HUES6 (cell line): ENCODE measurements at regions not wholly inside any gene's neighbourhood (a gene's known extent, or its start where the extent isn't known, plus 50 kb on each side); places are given as distances from the start of the nearest gene placed in this dataset.
"Not testable (repeated sequence)": the region's sequence is repeated elsewhere in the genome, so short reads cannot be mapped to it uniquely, and the experiment has no call there.

Source experiments
- H3K27ac ChIP-seq: 2 replicates; pipeline ENCODE4 v1.7.0; 2013; ENCODE audit warnings: low read depth, mild to moderate bottlenecking, low read length, inconsistent platforms
- H3K27me3 ChIP-seq: 2 replicates; pipeline ENCODE4 v1.6.1; 2013; ENCODE audit warnings: low read length; ENCODE audit not compliant: control insufficient read depth, insufficient read depth
- H3K36me3 ChIP-seq: 2 replicates; pipeline ENCODE4 v1.6.1; 2013; ENCODE audit warnings: low read length; ENCODE audit not compliant: control insufficient read depth, insufficient read depth
- H3K4me1 ChIP-seq: 2 replicates; pipeline ENCODE4 v1.6.1; 2013; ENCODE audit warnings: low read length; ENCODE audit not compliant: control insufficient read depth, insufficient read depth
- H3K4me3 ChIP-seq: 2 replicates; pipeline ENCODE4 v1.5.1; 2013; ENCODE audit warnings: low read depth, low read length
- H3K9ac ChIP-seq: one replicate; pipeline ENCODE4 v1.6.1; 2013; ENCODE audit warnings: mild to moderate bottlenecking, low read length
- H3K9me3 ChIP-seq: 2 replicates; pipeline ENCODE4 v1.6.1; 2013; ENCODE audit warnings: low read depth, low read length; ENCODE audit not compliant: control insufficient read depth, insufficient read depth

DNA sequence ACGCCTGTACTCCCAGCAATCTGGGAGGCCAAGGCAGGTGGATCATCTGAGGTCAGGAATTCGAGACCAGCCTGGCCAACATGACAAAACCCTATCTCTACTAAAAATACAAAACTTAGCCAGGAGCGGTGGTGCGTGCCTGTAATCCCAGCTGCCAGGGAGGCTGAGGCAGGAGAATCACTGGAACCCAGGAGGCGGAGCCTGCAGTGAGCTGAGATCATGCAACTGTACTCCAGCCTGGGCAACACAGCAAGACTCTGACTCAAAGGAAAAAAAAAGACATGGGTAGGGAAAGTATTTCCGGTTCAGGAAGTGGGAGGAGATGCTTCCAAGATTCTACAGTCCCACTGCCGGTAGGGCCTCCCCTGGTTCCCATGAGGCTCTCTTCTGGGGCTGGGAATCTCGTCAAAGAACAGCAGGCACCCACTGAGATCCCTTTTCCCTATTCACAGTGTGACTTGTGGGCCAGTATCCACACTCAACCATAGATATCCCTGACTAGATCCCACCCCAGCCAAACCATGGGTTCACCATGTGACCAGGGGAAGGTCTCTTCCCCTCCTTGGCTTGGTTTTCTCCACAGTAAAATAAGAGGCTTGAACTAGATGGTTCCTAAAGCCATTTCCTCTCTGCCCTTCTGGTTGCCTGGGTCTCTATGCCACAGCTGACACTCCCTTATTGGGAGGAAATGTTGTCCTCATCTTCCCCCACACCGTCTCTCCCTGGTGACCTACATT is 443.3 kb downstream of the BUD13 start:
- Histone ChIP-seq H3K27me3 (no peaks in the 10 kb centered on the region), H3K9me3 (no peaks in the 10 kb centered on the region), H3K4me3 (no peak overlapping the region), H3K27ac (no peak overlapping the region), H3K4me1 (peaks cover 9% of the 10 kb centered on the region), H3K9ac (no peak overlapping the region), H3K36me3 (no peaks in the 10 kb centered on the region)

- peaks cover 2% of the 10 kb centered on the region; the same call in 1 of the 2 replicates for H3K4me1 ChIP-seq
- no peak overlapping the region for H3K4me3 ChIP-seq
- no peak overlapping the region for H3K27ac ChIP-seq
- no peak overlapping the region for H3K9ac ChIP-seq
- no peaks in the 10 kb centered on the region for H3K9me3 ChIP-seq
- no peaks in the 10 kb centered on the region for H3K27me3 ChIP-seq
- H3K36me3 ChIP-seq: no peaks in the 10 kb centered on the region
Measured at GRCh38 chr11:116328851-116329250, 443.9 kb downstream of the BUD13 start.

DNA sequence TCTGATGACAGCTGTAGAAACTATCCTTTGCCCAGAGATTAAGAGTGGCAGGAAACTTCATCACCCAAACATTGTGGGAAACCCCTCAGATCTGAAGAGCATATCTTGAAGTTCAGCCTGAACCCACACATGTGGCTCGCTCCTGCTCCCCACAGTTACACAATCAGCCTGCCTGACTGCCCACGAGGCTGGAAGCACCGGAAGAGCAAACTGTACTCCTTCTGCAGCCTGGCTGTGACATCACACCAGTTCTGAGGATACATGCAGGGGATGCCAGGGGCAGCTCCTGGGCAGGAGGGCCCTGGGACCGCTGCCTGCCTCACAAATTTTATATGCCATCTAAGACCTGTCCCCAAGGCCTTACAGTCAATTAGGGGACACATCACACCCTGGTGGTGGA is 444.4 kb downstream of the BUD13 start:
- Histone ChIP-seq H3K27me3 (no peaks in the 10 kb centered on the region), H3K27ac (no peak overlapping the region), H3K4me3 (no peak overlapping the region), H3K9me3 (no peaks in the 10 kb centered on the region), H3K4me1 (no peaks in the 10 kb centered on the region), H3K9ac (no peak overlapping the region), H3K36me3 (no peaks in the 10 kb centered on the region)

GRCh38 chr11:116326146-116326545 is 446.6 kb downstream of the BUD13 start:
- Histone ChIP-seq H3K4me1 (no peaks in the 10 kb centered on the region), H3K36me3 (peaks cover 4% of the 10 kb centered on the region; the same call in 1 of the 2 replicates), H3K9me3 (peaks cover 4% of the 10 kb centered on the region; the same call in 1 of the 2 replicates), H3K9ac (no peak overlapping the region), H3K27ac (no peak overlapping the region), H3K27me3 (no peaks in the 10 kb centered on the region), H3K4me3 (no peak overlapping the region)

DNA sequence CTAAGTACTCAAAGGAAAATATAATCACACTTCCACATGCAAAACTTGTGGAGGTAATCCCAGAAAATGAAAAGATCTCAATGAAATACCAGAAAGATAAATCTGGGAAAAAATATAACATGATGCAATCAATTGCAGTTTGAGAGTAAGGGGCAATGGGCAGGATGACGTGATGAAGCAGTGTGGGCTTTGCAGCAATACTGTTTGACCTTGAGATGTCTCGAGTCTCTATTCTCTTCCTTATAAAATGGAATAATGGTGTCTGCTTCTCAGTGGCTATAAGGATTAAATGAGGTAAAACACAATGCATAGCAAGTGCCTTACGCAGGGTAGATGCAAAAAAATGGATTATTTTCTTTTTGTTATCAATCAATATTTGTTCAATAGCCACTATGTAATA is 447.5 kb downstream of the BUD13 start:
- H3K4me1 ChIP-seq: no peaks in the 10 kb centered on the region
- H3K27ac ChIP-seq: no peak overlapping the region
- peaks cover 8% of the 10 kb centered on the region; the same call in 1 of the 2 replicates for H3K9me3 ChIP-seq
- no peak overlapping the region for H3K4me3 ChIP-seq
- H3K27me3 ChIP-seq: no peaks in the 10 kb centered on the region
- no peak overlapping the region for H3K9ac ChIP-seq
- peaks cover 4% of the 10 kb centered on the region; the same call in 1 of the 2 replicates for H3K36me3 ChIP-seq

GRCh38 chr11:116324077-116324476 is 448.7 kb downstream of the BUD13 start:
- not testable (repeated sequence) for H3K4me1 ChIP-seq, H3K4me3 ChIP-seq, H3K36me3 ChIP-seq, H3K27ac ChIP-seq, H3K9ac ChIP-seq, H3K9me3 ChIP-seq, H3K27me3 ChIP-seq

DNA sequence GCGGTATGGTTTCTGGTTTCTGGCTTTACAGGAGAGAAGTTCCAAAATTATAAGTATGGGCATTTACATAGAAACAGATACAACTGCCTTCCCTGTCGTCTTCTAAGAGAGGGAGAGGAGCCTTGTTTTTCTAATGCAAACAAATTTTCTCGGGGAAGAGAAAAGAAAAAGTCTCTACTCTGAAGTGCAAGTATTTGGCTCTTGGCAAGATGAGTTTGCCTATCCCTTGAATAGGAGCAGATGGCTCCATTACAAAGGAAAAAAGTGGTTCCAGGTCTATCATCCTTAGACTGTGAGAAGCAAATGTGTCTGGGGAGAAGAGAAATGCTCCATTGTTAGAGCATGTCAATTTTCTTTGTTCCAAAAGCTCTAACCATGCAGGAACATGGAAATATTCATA is 455.6 kb downstream of the BUD13 start:
- H3K27ac ChIP-seq: no peak overlapping the region
- peaks cover 4% of the 10 kb centered on the region; the same call in 1 of the 2 replicates for H3K36me3 ChIP-seq
- peaks cover 21% of the 10 kb centered on the region for H3K4me1 ChIP-seq
- no peak overlapping the region for H3K9ac ChIP-seq
- no peaks in the 10 kb centered on the region for H3K27me3 ChIP-seq
- H3K4me3 ChIP-seq: no peak overlapping the region
- H3K9me3 ChIP-seq: peaks cover 6% of the 10 kb centered on the region; the same call in 1 of the 2 replicates

GRCh38 chr11:116314006-116314405 is 458.8 kb downstream of the BUD13 start:
- no peak overlapping the region for H3K9ac ChIP-seq
- H3K27me3 ChIP-seq: no peaks in the 10 kb centered on the region
- H3K36me3 ChIP-seq: no peaks in the 10 kb centered on the region
- H3K4me3 ChIP-seq: no peak overlapping the region
- no peak overlapping the region for H3K27ac ChIP-seq
- H3K9me3 ChIP-seq: no peaks in the 10 kb centered on the region
- peaks cover 25% of the 10 kb centered on the region for H3K4me1 ChIP-seq

- Histone ChIP-seq H3K4me3 (no peak overlapping the region), H3K27ac (no peak overlapping the region), H3K4me1 (peaks cover 21% of the 10 kb centered on the region), H3K9ac (no peak overlapping the region), H3K27me3 (no peaks in the 10 kb centered on the region), H3K9me3 (no peaks in the 10 kb centered on the region), H3K36me3 (no peaks in the 10 kb centered on the region)
Measured at GRCh38 chr11:116312570-116313391, 460.0 kb downstream of the BUD13 start.

- no peak overlapping the region for H3K9ac ChIP-seq
- no peak overlapping the region for H3K27ac ChIP-seq
- no peaks in the 10 kb centered on the region for H3K27me3 ChIP-seq
- H3K9me3 ChIP-seq: no peaks in the 10 kb centered on the region
- H3K36me3 ChIP-seq: no peaks in the 10 kb centered on the region
- no peak overlapping the region for H3K4me3 ChIP-seq
- H3K4me1 ChIP-seq: peaks cover 13% of the 10 kb centered on the region
Measured at GRCh38 chr11:116311206-116311605, 461.6 kb downstream of the BUD13 start.

GRCh38 chr11:116310698-116311097 is 462.1 kb downstream of the BUD13 start:
- no peaks in the 10 kb centered on the region for H3K9me3 ChIP-seq
- H3K27me3 ChIP-seq: no peaks in the 10 kb centered on the region
- H3K36me3 ChIP-seq: no peaks in the 10 kb centered on the region
- no peak overlapping the region for H3K4me3 ChIP-seq
- H3K27ac ChIP-seq: no peak overlapping the region
- no peak overlapping the region for H3K9ac ChIP-seq
- H3K4me1 ChIP-seq: peaks cover 13% of the 10 kb centered on the region
